ENCODE measurements at regions not wholly inside any gene's neighbourhood (a gene's known extent, or its start where the extent isn't known, plus 50 kb on each side); places are given as distances from the start of the nearest gene placed in this dataset.

- TF ChIP-seq MTA3 (IDR thresholded peaks at IDR 0.05; ENCODE audit: borderline replicate concordance) (no peak), HNRNPUL1 (IDR thresholded peaks at IDR 0.05; ENCODE audit: low read length) (no peak), GABPA (tag; conservative IDR thresholded peaks at IDR 0.05; ENCODE audit: low read depth) (no peak), YBX1 (IDR thresholded peaks at IDR 0.05) (no peak), TCF3 (CRISPR knock-in tag; IDR thresholded peaks at IDR 0.05) (no peak), ZNF232 (CRISPR knock-in tag; IDR thresholded peaks at IDR 0.05) (no peak), POLR2AphosphoS5 (IDR thresholded peaks at IDR 0.05; ENCODE audit: control insufficient read depth, insufficient read depth, low read depth, low read length) (no peak), HDGF (IDR thresholded peaks at IDR 0.05) (no peak), FOXA3 (CRISPR knock-in tag; conservative IDR thresholded peaks at IDR 0.05 in 1 of 2, IDR thresholded peaks at IDR 0.05 in 1 of 2) (no peak), TBP (optimal IDR thresholded peaks at IDR 0.05; ENCODE audit: low read depth, low read length) (no peak), GATA2 (CRISPR knock-in tag; IDR thresholded peaks at IDR 0.05) (no peak), ZNF282 (CRISPR knock-in tag; IDR thresholded peaks at IDR 0.05) (no peak)
- TF ChIP-seq, protein P1, sequence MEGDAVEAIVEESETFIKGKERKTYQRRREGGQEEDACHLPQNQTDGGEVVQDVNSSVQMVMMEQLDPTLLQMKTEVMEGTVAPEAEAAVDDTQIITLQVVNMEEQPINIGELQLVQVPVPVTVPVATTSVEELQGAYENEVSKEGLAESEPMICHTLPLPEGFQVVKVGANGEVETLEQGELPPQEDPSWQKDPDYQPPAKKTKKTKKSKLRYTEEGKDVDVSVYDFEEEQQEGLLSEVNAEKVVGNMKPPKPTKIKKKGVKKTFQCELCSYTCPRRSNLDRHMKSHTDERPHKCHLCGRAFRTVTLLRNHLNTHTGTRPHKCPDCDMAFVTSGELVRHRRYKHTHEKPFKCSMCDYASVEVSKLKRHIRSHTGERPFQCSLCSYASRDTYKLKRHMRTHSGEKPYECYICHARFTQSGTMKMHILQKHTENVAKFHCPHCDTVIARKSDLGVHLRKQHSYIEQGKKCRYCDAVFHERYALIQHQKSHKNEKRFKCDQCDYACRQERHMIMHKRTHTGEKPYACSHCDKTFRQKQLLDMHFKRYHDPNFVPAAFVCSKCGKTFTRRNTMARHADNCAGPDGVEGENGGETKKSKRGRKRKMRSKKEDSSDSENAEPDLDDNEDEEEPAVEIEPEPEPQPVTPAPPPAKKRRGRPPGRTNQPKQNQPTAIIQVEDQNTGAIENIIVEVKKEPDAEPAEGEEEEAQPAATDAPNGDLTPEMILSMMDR (IDR thresholded peaks at IDR 0.05 in 2 of 3, conservative IDR thresholded peaks at IDR 0.05 in 1 of 3; ENCODE audit: insufficient read depth in 2 of 3, low read depth in 1 of 3, low read length in 3 of 3): no peak
These were observed 56.8 kb upstream of the RPH3AL start for GRCh38 chr17:409308-409847.

Measured in K562 (cell line).